Thyroid gland (tissue), 4 donors: ENCODE measurements at regions not wholly inside any gene's neighbourhood (a gene's known extent, or its start where the extent isn't known, plus 50 kb on each side); places are given as distances from the start of the nearest gene placed in this dataset.
"Not testable (repeated sequence)": the region's sequence is repeated elsewhere in the genome, so short reads cannot be mapped to it uniquely, and the experiment has no call there.

Experiments
- DNase-seq, 2 donors: peaks; one replicate each; pipeline ENCODE4 v3.0.0-alpha.2; 2019
- H3K27ac ChIP-seq, 3 donors: fragments of 200-600 bp; sonication (generic); 1 replicate in 2 of 3; 2 replicates in 1 of 3; pipeline ENCODE4 v1.5.1; 2016 to 2019; ENCODE audit warnings: mild to moderate bottlenecking in 1 of 3, moderate library complexity in 1 of 3
- H3K27me3 ChIP-seq: fragments of 200-600 bp; sonication (generic); one replicate; pipeline ENCODE4 v1.5.1; 2019
- H3K36me3 ChIP-seq, 2 donors: fragments of 200-600 bp; sonication (generic); one replicate each; pipeline ENCODE4 v1.5.1; 2016 to 2019
- H3K4me1 ChIP-seq, 2 donors: fragments of 200-600 bp; sonication (generic); one replicate each; pipeline ENCODE4 v1.5.1; 2017 to 2019
- H3K4me3 ChIP-seq, 3 donors: fragments of 200-600 bp; sonication (generic); replicated peaks in 1 of 3; 1 replicate in 2 of 3; 2 replicates in 1 of 3; pipeline ENCODE4 v1.5.1; 2016; ENCODE audit warnings: mild to moderate bottlenecking in 1 of 3
- H3K9me3 ChIP-seq: fragments of 200-600 bp; sonication (generic); one replicate; pipeline ENCODE4 v1.5.1; 2017
- POLR2A ChIP-seq, 2 donors: fragments of 450-650 bp; IDR thresholded peaks; one replicate each; pipeline ENCODE4 v1.6.1; 2017; ENCODE audit warnings: antibody characterized with exemption in 2 of 2, mild to moderate bottlenecking in 2 of 2, moderate library complexity in 1 of 2
- WGBS, 2 donors: methylation state at CpG; one replicate each; pipeline ENCODE4 v1.1.5; 2017; 5-methylcytosine and 5-hydroxymethylcytosine counted together
- intact Hi-C: fragments of 100-400 bp; cut with DNase I; formaldehyde crosslinking; loops from one replicate; pipeline ENCODE4 v1.15.1; 2023
- TF ChIP-seq, protein P1 (sequence below), 6 experiments: fragments of 200-600 bp in 3 of 6; fragments of 450-650 bp in 3 of 6; sonication (generic) in 3 of 6; IDR thresholded peaks; one replicate each; pipeline ENCODE4 v1.5.1; 2016 to 2019; ENCODE audit warnings: antibody characterized with exemption in 6 of 6, mild to moderate bottlenecking in 2 of 6, inconsistent platforms in 1 of 6, moderate library complexity in 1 of 6

DNA sequence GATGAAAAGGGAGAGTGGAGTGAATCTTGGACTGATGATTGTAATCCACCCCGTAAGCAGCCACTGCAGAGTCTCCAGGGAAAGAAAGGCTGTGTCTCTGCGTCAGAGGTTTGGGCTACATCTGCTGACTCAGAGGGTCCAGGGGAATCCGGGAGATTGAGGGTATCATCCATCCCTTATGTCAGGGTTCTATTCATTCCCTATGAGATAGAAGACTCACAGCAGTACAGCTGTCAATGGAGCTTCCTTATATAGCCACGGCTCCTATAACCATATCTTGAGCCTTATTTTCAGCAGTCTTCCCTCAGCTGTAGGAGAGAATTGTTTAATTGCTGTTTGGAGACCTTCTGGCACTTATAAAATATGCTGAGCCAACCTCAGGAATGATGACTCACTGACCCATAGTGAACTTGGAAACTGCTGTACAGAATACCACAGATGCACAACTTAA lies 558.2 kb upstream of the PFKP start:
- no peak for DNase-seq
- no peaks in the 10 kb centered on the region for H3K9me3 ChIP-seq
- no peak overlapping the region for H3K27ac ChIP-seq
- TF ChIP-seq, protein P1, sequence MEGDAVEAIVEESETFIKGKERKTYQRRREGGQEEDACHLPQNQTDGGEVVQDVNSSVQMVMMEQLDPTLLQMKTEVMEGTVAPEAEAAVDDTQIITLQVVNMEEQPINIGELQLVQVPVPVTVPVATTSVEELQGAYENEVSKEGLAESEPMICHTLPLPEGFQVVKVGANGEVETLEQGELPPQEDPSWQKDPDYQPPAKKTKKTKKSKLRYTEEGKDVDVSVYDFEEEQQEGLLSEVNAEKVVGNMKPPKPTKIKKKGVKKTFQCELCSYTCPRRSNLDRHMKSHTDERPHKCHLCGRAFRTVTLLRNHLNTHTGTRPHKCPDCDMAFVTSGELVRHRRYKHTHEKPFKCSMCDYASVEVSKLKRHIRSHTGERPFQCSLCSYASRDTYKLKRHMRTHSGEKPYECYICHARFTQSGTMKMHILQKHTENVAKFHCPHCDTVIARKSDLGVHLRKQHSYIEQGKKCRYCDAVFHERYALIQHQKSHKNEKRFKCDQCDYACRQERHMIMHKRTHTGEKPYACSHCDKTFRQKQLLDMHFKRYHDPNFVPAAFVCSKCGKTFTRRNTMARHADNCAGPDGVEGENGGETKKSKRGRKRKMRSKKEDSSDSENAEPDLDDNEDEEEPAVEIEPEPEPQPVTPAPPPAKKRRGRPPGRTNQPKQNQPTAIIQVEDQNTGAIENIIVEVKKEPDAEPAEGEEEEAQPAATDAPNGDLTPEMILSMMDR (IDR thresholded peaks at IDR 0.05), result no peak
- no peak for TF ChIP-seq POLR2A (IDR thresholded peaks at IDR 0.05)
- no peaks in the 10 kb centered on the region for H3K4me1 ChIP-seq
- H3K36me3 ChIP-seq, result no peaks in the 10 kb centered on the region
- no peak overlapping the region for H3K4me3 ChIP-seq
- intact Hi-C loops, result no loop called here
- 43 to 90% methylated on average over 4 of the region's 4 CpGs for WGBS, 2 donors
- no peaks in the 10 kb centered on the region for H3K27me3 ChIP-seq

DNA sequence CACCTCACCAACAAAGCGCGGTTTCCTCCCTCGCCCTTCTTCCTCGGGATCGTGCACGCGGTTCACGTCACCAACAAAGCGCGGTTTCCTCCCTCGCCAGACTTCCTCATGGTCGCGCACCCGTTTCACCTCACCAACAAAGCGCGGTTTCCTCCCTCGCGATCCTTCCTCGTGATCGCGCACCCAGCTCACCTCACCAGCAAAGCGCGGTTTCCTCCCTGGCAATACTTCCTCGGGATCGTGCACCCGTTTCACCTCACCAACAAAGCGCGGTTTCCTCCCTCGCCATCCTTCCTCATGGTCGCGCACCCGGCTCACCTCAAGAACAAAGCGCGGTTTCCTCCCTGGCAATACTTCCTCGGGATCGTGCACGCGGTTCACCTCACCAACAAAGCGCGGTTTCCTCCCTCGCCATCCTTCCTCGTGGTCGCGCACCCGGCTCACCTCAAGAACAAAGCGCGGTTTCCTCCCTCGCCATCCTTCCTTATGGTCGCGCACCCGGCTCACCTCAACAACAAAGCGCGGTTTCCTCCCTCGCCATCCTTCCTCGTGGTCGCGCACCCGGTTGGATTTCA lies 565.9 kb upstream of the PFKP start:
- H3K27ac ChIP-seq, DNase-seq, H3K9me3 ChIP-seq, H3K4me1 ChIP-seq, intact Hi-C loops, H3K4me3 ChIP-seq, H3K36me3 ChIP-seq, H3K27me3 ChIP-seq: not testable (repeated sequence)
- WGBS, 2 donors, result 45 to 69% methylated on average over 47 to 58 of the region's 58 CpGs

DNA sequence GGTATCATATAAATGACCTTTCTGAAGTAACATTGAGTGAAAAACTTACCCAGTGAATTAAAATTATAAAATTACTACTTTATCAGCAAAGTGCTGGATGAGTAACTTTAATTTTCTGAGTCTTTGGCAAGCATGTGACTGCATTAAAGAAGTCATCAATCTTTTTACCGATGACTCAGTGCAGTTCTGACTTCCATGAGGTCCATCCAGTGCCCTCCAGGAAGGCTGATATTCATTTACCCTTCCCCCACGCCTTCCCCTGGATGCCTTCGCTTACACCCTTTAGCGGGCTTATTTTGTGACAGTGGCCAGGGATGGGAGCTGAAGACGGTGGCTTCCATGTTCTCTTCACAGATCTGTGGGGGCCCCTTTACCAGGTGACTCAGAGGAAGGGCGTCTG lies 572.9 kb upstream of the PFKP start:
- intact Hi-C loops, result no loop called here
- 83% methylated on average over 6 of the region's 6 CpGs for WGBS, 2 donors

DNA sequence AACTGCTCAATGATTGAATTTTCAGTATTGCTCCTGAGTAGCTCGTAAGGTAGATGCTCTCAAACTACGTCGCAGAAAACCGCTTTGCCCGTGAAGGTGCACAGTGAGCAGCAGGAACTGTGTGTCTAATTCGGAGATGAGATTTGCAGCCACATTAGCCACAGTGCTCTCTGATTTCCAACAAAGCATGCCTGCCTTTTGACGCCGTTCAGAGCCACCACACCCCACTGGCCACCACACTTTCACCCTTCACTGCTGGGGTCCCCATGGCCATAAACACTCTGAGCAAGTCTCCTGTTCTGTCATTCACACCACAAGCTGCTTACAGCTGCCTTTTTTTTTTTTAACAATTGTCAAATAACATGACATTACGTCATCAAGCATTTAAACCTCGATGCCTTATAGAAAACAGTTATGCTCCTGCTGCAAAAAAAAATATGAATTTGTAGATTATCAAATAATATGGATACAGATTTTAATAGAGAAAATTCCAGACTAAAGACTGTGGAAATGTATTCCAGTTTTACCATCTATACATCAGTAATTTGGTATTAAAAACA lies 578.8 kb upstream of the PFKP start:
- no peaks in the 10 kb centered on the region for H3K27me3 ChIP-seq
- H3K9me3 ChIP-seq, result no peaks in the 10 kb centered on the region
- 87% methylated on average over 10 of the region's 10 CpGs for WGBS, 2 donors
- H3K4me3 ChIP-seq, result no peak overlapping the region
- TF ChIP-seq, protein P1 (IDR thresholded peaks at IDR 0.05), result no peak
- no peak for TF ChIP-seq POLR2A (IDR thresholded peaks at IDR 0.05)
- H3K4me1 ChIP-seq, result no peaks in the 10 kb centered on the region
- no peak overlapping the region for H3K27ac ChIP-seq
- DNase-seq, result no peak
- intact Hi-C loops, result no loop called here
- no peaks in the 10 kb centered on the region for H3K36me3 ChIP-seq

More for the DNA sequence above, 572.9 kb upstream of the PFKP start:
- Histone ChIP-seq H3K27ac (no peak overlapping the region), H3K36me3 (no peaks in the 10 kb centered on the region), H3K4me1 (no peaks in the 10 kb centered on the region), H3K9me3 (no peaks in the 10 kb centered on the region), H3K27me3 (no peaks in the 10 kb centered on the region), H3K4me3 (no peak overlapping the region)
- no peak for TF ChIP-seq POLR2A (IDR thresholded peaks at IDR 0.05)
- TF ChIP-seq, protein P1 (IDR thresholded peaks at IDR 0.05), result no peak
- no peak for DNase-seq

DNA sequence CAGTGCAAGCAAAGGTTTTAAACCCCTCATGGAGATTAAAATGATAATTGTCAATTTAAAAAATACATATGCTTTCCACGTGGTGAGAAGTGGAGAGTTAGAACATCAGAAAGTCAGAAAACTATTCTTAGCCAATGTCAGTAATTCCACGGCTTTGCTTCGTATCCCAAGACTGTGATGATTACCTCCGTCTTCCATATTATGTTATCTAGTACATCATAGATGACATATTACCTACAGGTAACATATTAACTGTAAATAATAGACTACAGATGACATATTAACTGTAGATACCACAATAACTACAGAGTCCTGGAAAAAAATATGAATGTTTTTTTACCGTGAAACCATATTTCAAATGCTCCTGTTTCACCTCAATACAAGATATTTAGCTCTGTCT lies 579.4 kb upstream of the PFKP start:
- WGBS, 2 donors, result 83 to 87% methylated on average over 5 of the region's 5 CpGs
- no peak overlapping the region for H3K27ac ChIP-seq
- H3K27me3 ChIP-seq, result no peaks in the 10 kb centered on the region
- no peaks in the 10 kb centered on the region for H3K4me1 ChIP-seq
- no peaks in the 10 kb centered on the region for H3K36me3 ChIP-seq
- no peak for DNase-seq
- TF ChIP-seq POLR2A (IDR thresholded peaks at IDR 0.05), result no peak
- TF ChIP-seq, protein P1 (IDR thresholded peaks at IDR 0.05), result no peak
- H3K9me3 ChIP-seq, result no peaks in the 10 kb centered on the region
- intact Hi-C loops, result no loop called here
- H3K4me3 ChIP-seq, result no peak overlapping the region
